ENCODE measurements at regions not wholly inside any gene's neighbourhood (a gene's known extent, or its start where the extent isn't known, plus 50 kb on each side); places are given as distances from the start of the nearest gene placed in this dataset.

DNA sequence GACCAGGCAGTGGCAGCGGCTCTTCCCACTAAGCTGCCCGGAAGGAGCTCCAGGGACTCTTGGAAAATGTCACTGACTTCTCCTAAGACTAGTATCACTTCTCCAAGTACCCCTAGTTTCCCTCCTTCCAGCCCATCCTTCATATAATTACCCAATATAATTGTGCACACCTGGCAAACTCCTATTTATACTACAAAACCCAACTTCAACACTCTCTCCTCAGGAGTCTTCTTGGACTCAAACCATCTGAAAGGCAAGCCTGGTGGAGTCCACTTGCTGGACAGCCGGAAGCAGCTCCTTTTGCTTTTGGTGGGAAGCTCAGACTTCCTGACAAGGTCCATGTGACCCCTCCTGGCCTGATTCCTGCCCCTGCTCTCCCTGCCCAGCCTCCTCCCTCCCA, 955.9 kb downstream of the TBC1D22A start:
- Histone ChIP-seq H3K79me2 (ENCODE audit: insufficient read depth, low read length) (no peaks in the 10 kb centered on the region), H4K20me1 (ENCODE audit: insufficient read depth, low read length, poor library complexity, severe bottlenecking) (no peaks in the 10 kb centered on the region), H3K9me2 (replicated peaks; ENCODE audit: low read depth, low read length) (no peaks in the 10 kb centered on the region), H3K4me1 (ENCODE audit: insufficient read depth, low read length, poor library complexity, severe bottlenecking) (no peaks in the 10 kb centered on the region), H3F3A (ENCODE audit: low read depth) (no peaks in the 10 kb centered on the region), H3K27me3 (ENCODE audit: insufficient read depth, low read length, poor library complexity, severe bottlenecking) (no peaks in the 10 kb centered on the region), H2AFZ (ENCODE audit: low read length) (no peak overlapping the region), H3K36me3 (ENCODE audit: insufficient read depth, low read length) (no peaks in the 10 kb centered on the region; the same call in 1 of the 2 replicates), H3K9me3 (ENCODE audit: insufficient read depth, low read depth, low read length) (peaks cover 4% of the 10 kb centered on the region; the same call in 1 of the 2 replicates), H3K4me2 (ENCODE audit: low read depth, low read length, poor library complexity, severe bottlenecking) (no peak overlapping the region), H3K9ac (ENCODE audit: low read depth, low read length, poor library complexity, severe bottlenecking) (no peak overlapping the region), H3K4me3 (ENCODE audit: low read length, poor library complexity, severe bottlenecking) (no peak overlapping the region)
- TF ChIP-seq EZH2phosphoT487 (IDR thresholded peaks at IDR 0.05; ENCODE audit: borderline replicate concordance) = no peak
- no peak for TF ChIP-seq CTCF (conservative IDR thresholded peaks at IDR 0.05; ENCODE audit: low read length)

DNA sequence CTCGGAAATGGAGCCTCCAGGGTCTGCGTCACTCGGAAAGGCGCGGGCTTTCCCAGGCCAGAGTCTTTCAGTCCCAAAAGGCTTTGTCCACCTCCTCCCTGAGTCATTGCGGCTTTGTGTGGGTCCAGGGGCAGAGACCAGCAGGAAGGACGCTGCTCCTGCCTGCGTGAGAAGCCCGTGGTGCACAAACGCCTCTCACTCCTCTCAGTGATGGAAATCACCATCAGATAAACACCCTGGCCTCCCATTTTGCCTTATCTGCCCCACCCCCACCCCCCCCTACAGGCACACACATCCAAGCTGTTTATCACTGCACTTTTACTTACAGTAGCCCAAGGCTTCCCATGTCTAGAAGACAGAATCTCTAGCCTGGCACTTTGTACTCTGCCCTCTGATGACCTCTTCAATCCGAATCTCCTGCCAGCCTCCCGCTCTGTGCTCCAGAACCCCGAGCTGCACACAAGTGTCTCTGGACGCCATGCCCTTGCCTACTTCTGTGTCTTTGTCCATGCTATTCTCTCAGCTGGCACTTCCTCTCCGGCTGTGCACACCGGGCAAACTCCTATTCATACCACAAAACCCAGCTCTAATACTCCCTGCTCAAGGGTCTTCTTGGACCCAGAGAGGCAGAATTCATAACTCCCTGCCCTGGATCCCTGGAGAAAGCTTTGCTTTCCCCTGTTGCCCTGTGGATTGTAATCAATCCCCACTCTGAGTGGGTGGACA, 954.6 kb downstream of the TBC1D22A start:
- no peak overlapping the region for H3K4me3 ChIP-seq (ENCODE audit: low read length, poor library complexity, severe bottlenecking)
- H3K79me2 ChIP-seq (ENCODE audit: insufficient read depth, low read length) = no peaks in the 10 kb centered on the region
- no peaks in the 10 kb centered on the region for H3K9me2 ChIP-seq (replicated peaks; ENCODE audit: low read depth, low read length)
- peaks cover 4% of the 10 kb centered on the region; the same call in 1 of the 2 replicates for H3K9me3 ChIP-seq (ENCODE audit: insufficient read depth, low read depth, low read length)
- no peak overlapping the region for H3K9ac ChIP-seq (ENCODE audit: low read depth, low read length, poor library complexity, severe bottlenecking)
- TF ChIP-seq EZH2phosphoT487 (IDR thresholded peaks at IDR 0.05; ENCODE audit: borderline replicate concordance) = no peak
- no peak for TF ChIP-seq CTCF (conservative IDR thresholded peaks at IDR 0.05; ENCODE audit: low read length)
- no peak overlapping the region for H3K4me2 ChIP-seq (ENCODE audit: low read depth, low read length, poor library complexity, severe bottlenecking)
- no peaks in the 10 kb centered on the region for H3F3A ChIP-seq (ENCODE audit: low read depth)
- H3K4me1 ChIP-seq (ENCODE audit: insufficient read depth, low read length, poor library complexity, severe bottlenecking) = no peaks in the 10 kb centered on the region
- no peaks in the 10 kb centered on the region; the same call in 1 of the 2 replicates for H3K36me3 ChIP-seq (ENCODE audit: insufficient read depth, low read length)
- no peaks in the 10 kb centered on the region for H3K27me3 ChIP-seq (ENCODE audit: insufficient read depth, low read length, poor library complexity, severe bottlenecking)
- H2AFZ ChIP-seq (ENCODE audit: low read length) = no peak overlapping the region
- H4K20me1 ChIP-seq (ENCODE audit: insufficient read depth, low read length, poor library complexity, severe bottlenecking) = no peaks in the 10 kb centered on the region

DNA sequence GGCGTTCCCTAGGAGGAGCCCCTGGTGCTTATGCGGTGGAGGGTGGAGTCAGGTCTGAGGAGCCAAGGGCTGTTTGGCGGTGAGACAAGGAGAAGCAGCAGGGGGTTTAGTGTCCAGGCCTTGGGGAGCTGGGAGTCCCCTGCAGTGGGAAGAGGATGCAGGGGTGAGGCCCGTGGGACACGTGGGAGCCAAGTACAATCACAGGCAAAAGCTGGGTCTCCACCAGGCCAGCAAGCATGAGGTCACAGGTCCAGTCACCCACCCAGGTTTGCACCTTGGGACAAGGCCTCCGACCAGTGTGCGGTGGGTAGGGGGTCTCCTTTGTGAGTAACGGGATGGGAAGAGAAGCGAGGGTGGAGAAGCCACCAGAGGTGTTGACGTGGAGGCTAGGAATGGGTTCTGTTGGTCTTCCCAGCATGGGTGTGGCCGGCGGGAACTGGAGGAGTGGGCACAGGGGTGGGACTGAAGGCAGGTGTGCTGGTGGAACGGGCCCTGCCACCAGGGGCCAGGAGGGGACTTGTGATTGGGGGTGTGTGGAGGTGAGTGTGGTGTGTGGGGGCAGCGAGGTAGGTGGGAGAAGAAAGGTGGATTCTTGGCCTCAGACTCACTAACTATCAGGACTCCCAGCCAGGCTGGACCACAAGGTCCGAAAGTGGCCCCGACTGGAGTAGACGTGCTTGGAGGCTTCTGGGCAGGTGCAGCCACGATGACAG, 953.6 kb downstream of the TBC1D22A start:
- Histone ChIP-seq H3K27me3 (ENCODE audit: insufficient read depth, low read length, poor library complexity, severe bottlenecking) (no peaks in the 10 kb centered on the region), H3K9me2 (replicated peaks; ENCODE audit: low read depth, low read length) (no peaks in the 10 kb centered on the region), H3F3A (ENCODE audit: low read depth) (no peaks in the 10 kb centered on the region), H3K36me3 (ENCODE audit: insufficient read depth, low read length) (no peaks in the 10 kb centered on the region), H3K9ac (ENCODE audit: low read depth, low read length, poor library complexity, severe bottlenecking) (no peak overlapping the region), H3K9me3 (ENCODE audit: insufficient read depth, low read depth, low read length) (peaks cover 4% of the 10 kb centered on the region; the same call in 1 of the 2 replicates), H3K4me3 (ENCODE audit: low read length, poor library complexity, severe bottlenecking) (no peak overlapping the region), H3K4me1 (ENCODE audit: insufficient read depth, low read length, poor library complexity, severe bottlenecking) (no peaks in the 10 kb centered on the region), H3K79me2 (ENCODE audit: insufficient read depth, low read length) (no peaks in the 10 kb centered on the region), H2AFZ (ENCODE audit: low read length) (no peak overlapping the region), H4K20me1 (ENCODE audit: insufficient read depth, low read length, poor library complexity, severe bottlenecking) (no peaks in the 10 kb centered on the region), H3K4me2 (ENCODE audit: low read depth, low read length, poor library complexity, severe bottlenecking) (no peak overlapping the region)
- no peak for TF ChIP-seq EZH2phosphoT487 (IDR thresholded peaks at IDR 0.05; ENCODE audit: borderline replicate concordance)
- no peak for TF ChIP-seq CTCF (conservative IDR thresholded peaks at IDR 0.05; ENCODE audit: low read length)
